ENCODE measurements at regions not wholly inside any gene's neighbourhood (a gene's known extent, or its start where the extent isn't known, plus 50 kb on each side); places are given as distances from the start of the nearest gene placed in this dataset.

GRCh38 chr17:70278844-70279462, 109.6 kb downstream of the KCNJ2 start:
- H3K36me3 Mint-ChIP-seq (ENCODE audit: low read depth) = peaks cover 12% of the 10 kb centered on the region; the same call in 2 of the 3 replicates
- H3K4me3 Mint-ChIP-seq = no peak overlapping the region
- no peaks in the 10 kb centered on the region for H4K20me1 ChIP-seq (replicated peaks; ENCODE audit: insufficient read depth)
- no peaks in the 10 kb centered on the region for H3K79me2 ChIP-seq (replicated peaks; ENCODE audit: insufficient read depth)
- no peak overlapping the region for H3K27ac Mint-ChIP-seq
- no peaks in the 10 kb centered on the region for H3K27me3 Mint-ChIP-seq (ENCODE audit: insufficient read depth, low read depth, poor library complexity)
- no peak overlapping the region for H3K4me2 ChIP-seq
- TF ChIP-seq ETS1 (IDR thresholded peaks at IDR 0.05) (no peak), STAT1 (IDR thresholded peaks at IDR 0.05; ENCODE audit: unreplicated experiment) (no peak), CREB1 (CRISPR knock-in tag; IDR thresholded peaks at IDR 0.05; ENCODE audit: low read depth) (no peak), ZNF331 (CRISPR knock-in tag; IDR thresholded peaks at IDR 0.05; ENCODE audit: low read depth) (no peak), EZH2 (IDR thresholded peaks at IDR 0.05; ENCODE audit: low read depth, unreplicated experiment) (no peak), EZH2phosphoT487 (IDR thresholded peaks at IDR 0.05; ENCODE audit: unreplicated experiment) (no peak), JUNB (IDR thresholded peaks at IDR 0.05; ENCODE audit: unreplicated experiment) (no peak), NANOG (IDR thresholded peaks at IDR 0.05; ENCODE audit: borderline replicate concordance) (no peak), POLR2AphosphoS5 (IDR thresholded peaks at IDR 0.05; ENCODE audit: low read depth) (no peak), ZNF114 (CRISPR knock-in tag; IDR thresholded peaks at IDR 0.05) (no peak), ZNF462 (CRISPR knock-in tag; IDR thresholded peaks at IDR 0.05) (no peak)
- TF ChIP-seq, protein P1, sequence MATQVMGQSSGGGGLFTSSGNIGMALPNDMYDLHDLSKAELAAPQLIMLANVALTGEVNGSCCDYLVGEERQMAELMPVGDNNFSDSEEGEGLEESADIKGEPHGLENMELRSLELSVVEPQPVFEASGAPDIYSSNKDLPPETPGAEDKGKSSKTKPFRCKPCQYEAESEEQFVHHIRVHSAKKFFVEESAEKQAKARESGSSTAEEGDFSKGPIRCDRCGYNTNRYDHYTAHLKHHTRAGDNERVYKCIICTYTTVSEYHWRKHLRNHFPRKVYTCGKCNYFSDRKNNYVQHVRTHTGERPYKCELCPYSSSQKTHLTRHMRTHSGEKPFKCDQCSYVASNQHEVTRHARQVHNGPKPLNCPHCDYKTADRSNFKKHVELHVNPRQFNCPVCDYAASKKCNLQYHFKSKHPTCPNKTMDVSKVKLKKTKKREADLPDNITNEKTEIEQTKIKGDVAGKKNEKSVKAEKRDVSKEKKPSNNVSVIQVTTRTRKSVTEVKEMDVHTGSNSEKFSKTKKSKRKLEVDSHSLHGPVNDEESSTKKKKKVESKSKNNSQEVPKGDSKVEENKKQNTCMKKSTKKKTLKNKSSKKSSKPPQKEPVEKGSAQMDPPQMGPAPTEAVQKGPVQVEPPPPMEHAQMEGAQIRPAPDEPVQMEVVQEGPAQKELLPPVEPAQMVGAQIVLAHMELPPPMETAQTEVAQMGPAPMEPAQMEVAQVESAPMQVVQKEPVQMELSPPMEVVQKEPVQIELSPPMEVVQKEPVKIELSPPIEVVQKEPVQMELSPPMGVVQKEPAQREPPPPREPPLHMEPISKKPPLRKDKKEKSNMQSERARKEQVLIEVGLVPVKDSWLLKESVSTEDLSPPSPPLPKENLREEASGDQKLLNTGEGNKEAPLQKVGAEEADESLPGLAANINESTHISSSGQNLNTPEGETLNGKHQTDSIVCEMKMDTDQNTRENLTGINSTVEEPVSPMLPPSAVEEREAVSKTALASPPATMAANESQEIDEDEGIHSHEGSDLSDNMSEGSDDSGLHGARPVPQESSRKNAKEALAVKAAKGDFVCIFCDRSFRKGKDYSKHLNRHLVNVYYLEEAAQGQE (IDR thresholded peaks at IDR 0.05; ENCODE audit: unreplicated experiment) = no peak
- TF ChIP-seq, protein P2, sequence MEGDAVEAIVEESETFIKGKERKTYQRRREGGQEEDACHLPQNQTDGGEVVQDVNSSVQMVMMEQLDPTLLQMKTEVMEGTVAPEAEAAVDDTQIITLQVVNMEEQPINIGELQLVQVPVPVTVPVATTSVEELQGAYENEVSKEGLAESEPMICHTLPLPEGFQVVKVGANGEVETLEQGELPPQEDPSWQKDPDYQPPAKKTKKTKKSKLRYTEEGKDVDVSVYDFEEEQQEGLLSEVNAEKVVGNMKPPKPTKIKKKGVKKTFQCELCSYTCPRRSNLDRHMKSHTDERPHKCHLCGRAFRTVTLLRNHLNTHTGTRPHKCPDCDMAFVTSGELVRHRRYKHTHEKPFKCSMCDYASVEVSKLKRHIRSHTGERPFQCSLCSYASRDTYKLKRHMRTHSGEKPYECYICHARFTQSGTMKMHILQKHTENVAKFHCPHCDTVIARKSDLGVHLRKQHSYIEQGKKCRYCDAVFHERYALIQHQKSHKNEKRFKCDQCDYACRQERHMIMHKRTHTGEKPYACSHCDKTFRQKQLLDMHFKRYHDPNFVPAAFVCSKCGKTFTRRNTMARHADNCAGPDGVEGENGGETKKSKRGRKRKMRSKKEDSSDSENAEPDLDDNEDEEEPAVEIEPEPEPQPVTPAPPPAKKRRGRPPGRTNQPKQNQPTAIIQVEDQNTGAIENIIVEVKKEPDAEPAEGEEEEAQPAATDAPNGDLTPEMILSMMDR (conservative IDR thresholded peaks at IDR 0.05; ENCODE audit: low read depth in 2 of 2) = no peak
- H3K27me3 ChIP-seq (ENCODE audit: insufficient read depth) = no peaks in the 10 kb centered on the region
- H3K9me3 Mint-ChIP-seq = peaks cover 10% of the 10 kb centered on the region; the same call in 2 of the 3 replicates
- peak overlapping the region; percentile 67; the same call in 1 of the 2 replicates for H2AFZ ChIP-seq
- no peak overlapping the region for H3K4me3 ChIP-seq
- H3F3A ChIP-seq (replicated peaks; ENCODE audit: low read depth) = no peaks in the 10 kb centered on the region
- ATAC-seq (no peak), DNase-seq (ENCODE audit: low spot score) (no peak)
- H3K4me1 ChIP-seq (ENCODE audit: insufficient read depth) = no peaks in the 10 kb centered on the region
- no peaks in the 10 kb centered on the region for H3K36me3 ChIP-seq (ENCODE audit: insufficient read depth)
- H3K27ac ChIP-seq (ENCODE audit: low read depth) = no peak overlapping the region
- peaks cover 2% of the 10 kb centered on the region; the same call in 1 of the 3 replicates for H3K4me1 Mint-ChIP-seq
- H3K9me2 ChIP-seq (ENCODE audit: insufficient read depth) = no peaks in the 10 kb centered on the region; the same call in 1 of the 2 replicates

Data from GM23338 (cell line).